GM06990 (cell line): ENCODE measurements at regions not wholly inside any gene's neighbourhood (a gene's known extent, or its start where the extent isn't known, plus 50 kb on each side); places are given as distances from the start of the nearest gene placed in this dataset.

Experiments
- DNase-seq: peaks from one replicate; pipeline ENCODE4 v3.0.0-alpha.2; 2011; ENCODE audit not compliant: insufficient read length; ENCODE audit errors: extremely low read depth
- H3K27me3 ChIP-seq: replicated peaks from 2 replicates; pipeline ENCODE4 v1.6.0; 2011; ENCODE audit warnings: low read length; ENCODE audit not compliant: control insufficient read depth, insufficient read depth
- H3K36me3 ChIP-seq: 2 replicates; pipeline ENCODE4 v1.5.1; 2011; ENCODE audit warnings: low read length; ENCODE audit not compliant: control insufficient read depth, insufficient read depth
- H3K4me3 ChIP-seq: replicated peaks from 2 replicates; pipeline ENCODE4 v1.5.1; 2011; ENCODE audit warnings: low read depth, mild to moderate bottlenecking, control low read depth, low read length
- CTCF ChIP-seq: IDR thresholded peaks from 2 replicates; pipeline ENCODE4 v1.5.1; 2011; ENCODE audit warnings: low read length, control low read depth, mild to moderate bottlenecking, inconsistent platforms; ENCODE audit not compliant: insufficient read depth, poor library complexity, severe bottlenecking

- H3K36me3 ChIP-seq, result no peaks in the 10 kb centered on the region
- H3K27me3 ChIP-seq, result no peaks in the 10 kb centered on the region
- no peak overlapping the region for H3K4me3 ChIP-seq
- no peak for DNase-seq
- no peak for TF ChIP-seq CTCF
These were observed 424.9 kb upstream of the UBE2E3 start for GRCh38 chr2:180555391-180555965.

GRCh38 chr2:180554330-180554729 is 426.1 kb upstream of the UBE2E3 start:
- no peak for DNase-seq
- Histone ChIP-seq H3K27me3 (no peaks in the 10 kb centered on the region), H3K4me3 (no peak overlapping the region), H3K36me3 (no peaks in the 10 kb centered on the region)
- no peak for TF ChIP-seq CTCF

- no peak for DNase-seq
- Histone ChIP-seq H3K4me3 (no peak overlapping the region), H3K27me3 (no peaks in the 10 kb centered on the region), H3K36me3 (no peaks in the 10 kb centered on the region)
- TF ChIP-seq CTCF, result no peak
These were observed 427.2 kb upstream of the UBE2E3 start for GRCh38 chr2:180553094-180553715.

GRCh38 chr2:180542511-180542910 is 437.9 kb upstream of the UBE2E3 start:
- no peaks in the 10 kb centered on the region for H3K36me3 ChIP-seq
- H3K4me3 ChIP-seq, result no peak overlapping the region
- H3K27me3 ChIP-seq, result no peaks in the 10 kb centered on the region
- DNase-seq, result no peak
- no peak for TF ChIP-seq CTCF

- Histone ChIP-seq H3K27me3 (no peaks in the 10 kb centered on the region), H3K36me3 (no peaks in the 10 kb centered on the region), H3K4me3 (no peak overlapping the region)
- TF ChIP-seq CTCF, result no peak
- no peak for DNase-seq
These were observed 439.6 kb upstream of the UBE2E3 start for GRCh38 chr2:180540761-180541160.
